GM10266 (cell line): ENCODE measurements at regions not wholly inside any gene's neighbourhood (a gene's known extent, or its start where the extent isn't known, plus 50 kb on each side); places are given as distances from the start of the nearest gene placed in this dataset.

Experiments used
- DNase-seq: peaks from one replicate; pipeline ENCODE4 v3.0.0; 2012; ENCODE audit errors: extremely low spot score
- CTCF ChIP-seq: IDR thresholded peaks from 2 replicates; pipeline ENCODE4 v1.5.1; 2012; ENCODE audit warnings: mild to moderate bottlenecking, low read depth; ENCODE audit not compliant: control insufficient read depth, insufficient read depth; ENCODE audit errors: missing control alignments

GRCh38 chr5:66410122-66410521 lies 186.1 kb upstream of the MAST4 start:
- DNase-seq, result no peak
- TF ChIP-seq CTCF, result no peak

- no peak for DNase-seq
- TF ChIP-seq CTCF, result no peak
These were observed 184.5 kb upstream of the MAST4 start for GRCh38 chr5:66411701-66412100.

- DNase-seq, result no peak
- no peak for TF ChIP-seq CTCF
These were observed 182.3 kb upstream of the MAST4 start for GRCh38 chr5:66413931-66414330.

- TF ChIP-seq CTCF, result no peak
- no peak for DNase-seq
These were observed 181.0 kb upstream of the MAST4 start for GRCh38 chr5:66415208-66415607.

- no peak for TF ChIP-seq CTCF
- no peak for DNase-seq
These were observed 179.5 kb upstream of the MAST4 start for GRCh38 chr5:66416698-66417097.

GRCh38 chr5:66417781-66418180 lies 178.4 kb upstream of the MAST4 start:
- TF ChIP-seq CTCF, result no peak

GRCh38 chr5:66423484-66423883 lies 172.7 kb upstream of the MAST4 start:
- no peak for TF ChIP-seq CTCF
- DNase-seq, result no peak

More at GRCh38 chr5:66417781-66418180, 178.4 kb upstream of the MAST4 start:
- no peak for DNase-seq
